Neural crest cell (in vitro differentiated cells): ENCODE measurements at regions not wholly inside any gene's neighbourhood (a gene's known extent, or its start where the extent isn't known, plus 50 kb on each side); places are given as distances from the start of the nearest gene placed in this dataset.
A peak's percentile ranks its signal among the peaks of the same experiment; 100 is the strongest.
"Not testable (repeated sequence)": the region's sequence is repeated elsewhere in the genome, so short reads cannot be mapped to it uniquely, and the experiment has no call there.

ENCODE experiments used
- DNase-seq: peaks from one replicate; pipeline ENCODE4 v3.0.0; 2021; ENCODE audit warnings: low read depth, mixed read lengths, low spot score
- H3K27ac Mint-ChIP-seq: one replicate; pipeline ENCODE4 v1.8.0; 2021; ENCODE audit warnings: mild to moderate bottlenecking, mixed read lengths; ENCODE audit not compliant: unreplicated experiment
- H3K27me3 Mint-ChIP-seq: 2 replicates; pipeline ENCODE4 v1.8.0; 2021; ENCODE audit warnings: low read depth, mild to moderate bottlenecking, mixed read lengths
- H3K36me3 Mint-ChIP-seq: 2 replicates; pipeline ENCODE4 v1.8.0; 2021; ENCODE audit warnings: low read depth, mild to moderate bottlenecking, mixed read lengths
- H3K4me1 Mint-ChIP-seq: 2 replicates; pipeline ENCODE4 v1.8.0; 2021; ENCODE audit warnings: mixed read lengths
- H3K4me3 Mint-ChIP-seq: one replicate; pipeline ENCODE4 v1.8.0; 2021; ENCODE audit warnings: mild to moderate bottlenecking, mixed read lengths
- H3K9me3 Mint-ChIP-seq: 2 replicates; pipeline ENCODE4 v1.8.0; 2021; ENCODE audit warnings: mixed read lengths
- TF ChIP-seq, protein P1 (sequence below): fragments of 200-600 bp; sonication (generic); conservative IDR thresholded peaks from 2 replicates; pipeline ENCODE4 v1.5.0; 2021; ENCODE audit warnings: antibody characterized with exemption, mild to moderate bottlenecking

DNA sequence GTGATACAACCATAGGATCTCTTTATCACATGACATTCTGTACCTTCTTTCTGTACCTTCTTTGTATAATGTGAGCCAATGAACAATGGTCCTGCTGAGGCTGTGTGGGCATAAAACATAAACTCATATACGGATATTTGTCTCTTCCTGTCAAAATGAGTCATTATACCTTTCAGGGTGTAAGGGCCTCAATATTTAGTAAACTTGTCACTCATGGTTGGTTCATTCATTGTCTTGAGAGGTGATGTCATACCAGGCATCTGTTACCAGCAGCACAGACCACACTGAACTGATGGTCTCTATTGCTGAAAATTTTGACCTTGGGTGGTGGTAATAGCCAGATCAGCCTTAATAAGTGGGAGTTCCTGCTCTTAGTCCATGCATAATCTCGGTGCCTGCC lies 287.6 kb upstream of the TPK1 start:
- H3K27ac Mint-ChIP-seq = no peak overlapping the region
- H3K9me3 Mint-ChIP-seq = peaks cover 3% of the 10 kb centered on the region
- no peak overlapping the region for H3K4me3 Mint-ChIP-seq
- no peak for DNase-seq
- TF ChIP-seq, protein P1, sequence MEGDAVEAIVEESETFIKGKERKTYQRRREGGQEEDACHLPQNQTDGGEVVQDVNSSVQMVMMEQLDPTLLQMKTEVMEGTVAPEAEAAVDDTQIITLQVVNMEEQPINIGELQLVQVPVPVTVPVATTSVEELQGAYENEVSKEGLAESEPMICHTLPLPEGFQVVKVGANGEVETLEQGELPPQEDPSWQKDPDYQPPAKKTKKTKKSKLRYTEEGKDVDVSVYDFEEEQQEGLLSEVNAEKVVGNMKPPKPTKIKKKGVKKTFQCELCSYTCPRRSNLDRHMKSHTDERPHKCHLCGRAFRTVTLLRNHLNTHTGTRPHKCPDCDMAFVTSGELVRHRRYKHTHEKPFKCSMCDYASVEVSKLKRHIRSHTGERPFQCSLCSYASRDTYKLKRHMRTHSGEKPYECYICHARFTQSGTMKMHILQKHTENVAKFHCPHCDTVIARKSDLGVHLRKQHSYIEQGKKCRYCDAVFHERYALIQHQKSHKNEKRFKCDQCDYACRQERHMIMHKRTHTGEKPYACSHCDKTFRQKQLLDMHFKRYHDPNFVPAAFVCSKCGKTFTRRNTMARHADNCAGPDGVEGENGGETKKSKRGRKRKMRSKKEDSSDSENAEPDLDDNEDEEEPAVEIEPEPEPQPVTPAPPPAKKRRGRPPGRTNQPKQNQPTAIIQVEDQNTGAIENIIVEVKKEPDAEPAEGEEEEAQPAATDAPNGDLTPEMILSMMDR = no peak
- H3K27me3 Mint-ChIP-seq = no peaks in the 10 kb centered on the region
- H3K4me1 Mint-ChIP-seq = no peaks in the 10 kb centered on the region
- H3K36me3 Mint-ChIP-seq = no peaks in the 10 kb centered on the region

DNA sequence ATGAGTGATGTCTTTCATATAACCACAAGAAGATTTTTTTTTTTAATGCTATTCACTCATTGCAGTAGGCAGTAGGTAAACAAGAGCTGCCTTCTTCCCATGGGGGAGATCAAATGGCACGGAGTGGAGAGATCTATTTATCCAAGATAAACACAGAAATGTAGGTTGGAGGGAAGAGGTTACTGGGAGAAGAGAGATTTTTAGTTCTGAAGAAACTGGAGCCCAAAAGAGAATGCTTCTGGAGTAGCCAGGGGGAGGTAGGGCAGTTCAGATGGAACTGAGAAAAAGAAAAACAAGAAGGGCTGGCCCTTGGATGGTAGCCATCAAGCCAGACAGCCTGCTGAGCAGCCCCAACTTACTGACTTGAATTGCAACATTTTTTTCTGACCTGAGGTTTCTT lies 270.1 kb upstream of the TPK1 start:
- peak overlapping the region; percentile 85 for H3K27ac Mint-ChIP-seq
- TF ChIP-seq, protein P1 = no peak
- H3K4me1 Mint-ChIP-seq = peaks cover 9% of the 10 kb centered on the region
- H3K4me3 Mint-ChIP-seq = no peak overlapping the region
- peaks cover 4% of the 10 kb centered on the region for H3K9me3 Mint-ChIP-seq
- H3K36me3 Mint-ChIP-seq = no peaks in the 10 kb centered on the region
- no peaks in the 10 kb centered on the region for H3K27me3 Mint-ChIP-seq
- no peak for DNase-seq

- peaks cover 9% of the 10 kb centered on the region for H3K4me1 Mint-ChIP-seq
- no peaks in the 10 kb centered on the region for H3K27me3 Mint-ChIP-seq
- H3K9me3 Mint-ChIP-seq = peaks cover 2% of the 10 kb centered on the region
- no peak overlapping the region for H3K4me3 Mint-ChIP-seq
- H3K36me3 Mint-ChIP-seq = no peaks in the 10 kb centered on the region
- TF ChIP-seq, protein P1 = no peak
- no peak for DNase-seq
- no peak overlapping the region for H3K27ac Mint-ChIP-seq
Measured at GRCh38 chr7:145105561-145105960, 269.7 kb upstream of the TPK1 start.

- TF ChIP-seq, protein P1 = no peak
- no peaks in the 10 kb centered on the region for H3K9me3 Mint-ChIP-seq
- H3K4me3 Mint-ChIP-seq = no peak overlapping the region
- H3K27me3 Mint-ChIP-seq = no peaks in the 10 kb centered on the region
- no peak for DNase-seq
- peaks cover 9% of the 10 kb centered on the region for H3K4me1 Mint-ChIP-seq
- no peak overlapping the region for H3K27ac Mint-ChIP-seq
- H3K36me3 Mint-ChIP-seq = no peaks in the 10 kb centered on the region
Measured at GRCh38 chr7:145104400-145104799, 268.5 kb upstream of the TPK1 start.

GRCh38 chr7:145102199-145102598 lies 266.3 kb upstream of the TPK1 start:
- not testable (repeated sequence) for DNase-seq, H3K27me3 Mint-ChIP-seq, H3K27ac Mint-ChIP-seq, H3K9me3 Mint-ChIP-seq, H3K36me3 Mint-ChIP-seq, H3K4me3 Mint-ChIP-seq, H3K4me1 Mint-ChIP-seq

GRCh38 chr7:145092766-145093165 lies 256.9 kb upstream of the TPK1 start:
- Mint-ChIP-seq H3K4me3 (no peak overlapping the region), H3K9me3 (no peaks in the 10 kb centered on the region), H3K27me3 (no peaks in the 10 kb centered on the region), H3K36me3 (no peaks in the 10 kb centered on the region), H3K27ac (no peak overlapping the region), H3K4me1 (no peaks in the 10 kb centered on the region)
- no peak for DNase-seq
- TF ChIP-seq, protein P1 = no peak
